Right lobe of liver (tissue), 6 donors: ENCODE measurements at regions not wholly inside any gene's neighbourhood (a gene's known extent, or its start where the extent isn't known, plus 50 kb on each side); places are given as distances from the start of the nearest gene placed in this dataset.

Experiments
- ATAC-seq, 4 donors: fragments of 200-7000 bp; cut with Tn5 transposase; one replicate each; pipeline ENCODE4 v1.9.1; 2020; ENCODE audit warnings: mild to moderate bottlenecking in 4 of 4, moderate library complexity in 4 of 4
- DNase-seq, 3 donors: peaks; one replicate each; pipeline ENCODE4 v3.0.0-alpha.2; 2020
- H3K27ac ChIP-seq, 3 donors: fragments of 200-600 bp; one replicate each; pipeline ENCODE4 v1.8.0; 2022
- H3K27me3 ChIP-seq, 2 donors: fragments of 200-600 bp; one replicate each; pipeline ENCODE4 v1.8.0; 2022
- H3K36me3 ChIP-seq, 4 donors: fragments of 200-600 bp; sonication (generic) in 1 of 4; one replicate each; pipeline versions ENCODE4 v1.5.1 to v1.8.0; 2017 to 2022; ENCODE audit warnings: control low read depth in 1 of 4
- H3K4me1 ChIP-seq, 4 donors: fragments of 200-600 bp; sonication (generic) in 1 of 4; one replicate each; pipeline versions ENCODE4 v1.5.1 to v1.8.0; 2017 to 2022; ENCODE audit warnings: control low read depth in 1 of 4
- H3K4me3 ChIP-seq, 3 donors: fragments of 200-600 bp; one replicate each; pipeline ENCODE4 v1.8.0; 2022
- H3K9me3 ChIP-seq, 4 donors: fragments of 200-600 bp; sonication (generic) in 1 of 4; one replicate each; pipeline versions ENCODE4 v1.5.1 to v1.8.0; 2017 to 2022; ENCODE audit warnings: control low read depth in 1 of 4
- POLR2A ChIP-seq: fragments of 450-650 bp; IDR thresholded peaks from one replicate; pipeline ENCODE4 v1.6.1; 2017; ENCODE audit warnings: antibody characterized with exemption, mild to moderate bottlenecking
- WGBS: methylation state at CpG from one replicate; pipeline ENCODE4 v1.1.6; 2018; ENCODE audit warnings: low coverage, low lambda C conversion rate; ENCODE audit not compliant: insufficient coverage; ENCODE audit errors: missing lambda C conversion rate; 5-methylcytosine and 5-hydroxymethylcytosine counted together
- intact Hi-C, 2 donors: fragments of 100-400 bp; cut with DNase I; formaldehyde crosslinking; loops; one replicate each; pipeline versions ENCODE4 v1.11.2 to v1.14.1; 2022
- TF ChIP-seq, protein P1 (sequence below), 4 donors: fragments of 200-600 bp in 3 of 4; fragments of 450-650 bp in 1 of 4; IDR thresholded peaks; one replicate each; pipeline versions ENCODE4 v1.5.1 to v1.8.0; 2016 to 2022; ENCODE audit warnings: antibody characterized with exemption in 4 of 4, mild to moderate bottlenecking in 2 of 4
- donor health status: DM: no; HTN: yes; CAD: no.
- donor health status: DM: no; HTN: no; CAD: no.
- donor health status: DM: no; HTN: no; CAD: no.
- donor health status: DM: no; HTN: yes; CAD: no.
- donor health status: DM: no; HTN: yes; CAD: no.

DNA sequence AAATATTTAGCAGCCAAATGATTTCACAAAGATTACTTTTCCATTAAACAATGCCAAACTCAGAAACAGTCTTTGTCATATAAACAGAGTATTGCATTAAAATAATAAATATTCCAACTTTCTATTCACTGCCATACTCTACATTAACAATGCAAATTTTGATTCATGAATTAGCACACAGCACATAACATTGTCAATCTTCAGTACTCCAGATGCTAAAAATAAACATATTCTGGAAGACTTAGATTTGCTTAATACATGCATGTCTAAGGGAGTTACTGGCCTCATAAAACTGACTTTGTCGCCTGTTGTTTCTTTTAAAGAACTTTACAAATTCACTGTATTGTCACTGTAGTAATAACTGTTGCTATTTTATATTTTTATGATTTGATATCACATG lies 131.6 kb downstream of the TMEM144 start:
- DNase-seq, result no peak
- ATAC-seq, result no peak
- WGBS, result 73% methylated on average over 1 of the region's 1 CpG
- intact Hi-C loops, result no loop called here
- Histone ChIP-seq H3K4me1 (no peaks in the 10 kb centered on the region), H3K36me3 (no peaks in the 10 kb centered on the region), H3K27me3 (no peaks in the 10 kb centered on the region), H3K4me3 (no peak overlapping the region), H3K27ac (no peak overlapping the region), H3K9me3 (peaks cover 0 to 2% (median 0%) of the 10 kb centered on the region in 4 donors)
- no peak for TF ChIP-seq POLR2A
- TF ChIP-seq, protein P1, sequence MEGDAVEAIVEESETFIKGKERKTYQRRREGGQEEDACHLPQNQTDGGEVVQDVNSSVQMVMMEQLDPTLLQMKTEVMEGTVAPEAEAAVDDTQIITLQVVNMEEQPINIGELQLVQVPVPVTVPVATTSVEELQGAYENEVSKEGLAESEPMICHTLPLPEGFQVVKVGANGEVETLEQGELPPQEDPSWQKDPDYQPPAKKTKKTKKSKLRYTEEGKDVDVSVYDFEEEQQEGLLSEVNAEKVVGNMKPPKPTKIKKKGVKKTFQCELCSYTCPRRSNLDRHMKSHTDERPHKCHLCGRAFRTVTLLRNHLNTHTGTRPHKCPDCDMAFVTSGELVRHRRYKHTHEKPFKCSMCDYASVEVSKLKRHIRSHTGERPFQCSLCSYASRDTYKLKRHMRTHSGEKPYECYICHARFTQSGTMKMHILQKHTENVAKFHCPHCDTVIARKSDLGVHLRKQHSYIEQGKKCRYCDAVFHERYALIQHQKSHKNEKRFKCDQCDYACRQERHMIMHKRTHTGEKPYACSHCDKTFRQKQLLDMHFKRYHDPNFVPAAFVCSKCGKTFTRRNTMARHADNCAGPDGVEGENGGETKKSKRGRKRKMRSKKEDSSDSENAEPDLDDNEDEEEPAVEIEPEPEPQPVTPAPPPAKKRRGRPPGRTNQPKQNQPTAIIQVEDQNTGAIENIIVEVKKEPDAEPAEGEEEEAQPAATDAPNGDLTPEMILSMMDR (IDR thresholded peaks at IDR 0.05), result no peak

DNA sequence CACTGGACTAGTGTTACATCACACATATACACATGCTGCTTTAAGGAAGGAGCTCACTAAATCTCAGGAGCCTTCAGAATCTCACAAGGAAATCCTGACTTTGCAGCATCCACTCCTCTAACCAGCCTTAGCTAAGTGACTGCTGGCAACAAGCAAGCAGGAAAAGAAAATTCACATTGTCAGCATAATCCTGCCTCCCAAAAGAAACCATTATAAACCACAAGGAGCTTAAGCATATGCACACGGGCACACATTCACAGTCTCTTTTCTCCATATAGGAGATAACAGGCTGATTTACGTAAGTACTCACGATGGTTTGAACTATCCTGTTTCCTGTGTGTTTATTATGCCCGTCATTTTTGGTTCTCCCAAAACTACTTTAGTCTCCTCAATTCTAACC lies 136.3 kb downstream of the TMEM144 start:
- H3K4me3 ChIP-seq, result no peak overlapping the region
- WGBS, result 36% methylated on average over 4 of the region's 4 CpGs
- H3K4me1 ChIP-seq, result no peaks in the 10 kb centered on the region
- ATAC-seq (no peak), DNase-seq (no peak)
- H3K27ac ChIP-seq, result no peak overlapping the region
- no peaks in the 10 kb centered on the region for H3K27me3 ChIP-seq
- no peaks in the 10 kb centered on the region for H3K36me3 ChIP-seq
- no peak for TF ChIP-seq POLR2A
- TF ChIP-seq, protein P1 (IDR thresholded peaks at IDR 0.05), result no peak
- intact Hi-C loops, result no loop called here
- H3K9me3 ChIP-seq, result peaks cover 0 to 2% (median 0%) of the 10 kb centered on the region in 4 donors

GRCh38 chr4:158347556-158347955 lies 137.3 kb downstream of the TMEM144 start:
- ATAC-seq (no peak), DNase-seq (no peak)
- H3K4me3 ChIP-seq, result no peak overlapping the region
- TF ChIP-seq, protein P1 (IDR thresholded peaks at IDR 0.05), result no peak
- TF ChIP-seq POLR2A, result no peak
- no peaks in the 10 kb centered on the region for H3K4me1 ChIP-seq
- no peaks in the 10 kb centered on the region for H3K27me3 ChIP-seq
- intact Hi-C loops, result no loop called here
- no peaks in the 10 kb centered on the region for H3K36me3 ChIP-seq
- H3K9me3 ChIP-seq, result no peaks in the 10 kb centered on the region
- 73% methylated on average over 1 of the region's 1 CpG for WGBS
- no peak overlapping the region for H3K27ac ChIP-seq

- Histone ChIP-seq H3K4me1 (no peaks in the 10 kb centered on the region), H3K9me3 (no peaks in the 10 kb centered on the region), H3K36me3 (no peaks in the 10 kb centered on the region), H3K27ac (no peak overlapping the region), H3K27me3 (no peaks in the 10 kb centered on the region), H3K4me3 (no peak overlapping the region)
- WGBS, result 73% methylated on average over 1 of the region's 1 CpG
- DNase-seq (no peak), ATAC-seq (no peak)
- TF ChIP-seq POLR2A, result no peak
- TF ChIP-seq, protein P1 (IDR thresholded peaks at IDR 0.05), result no peak
- intact Hi-C loops, result no loop called here
These were observed 139.9 kb downstream of the TMEM144 start for GRCh38 chr4:158350161-158350560.
